ENCODE measurements at regions not wholly inside any gene's neighbourhood (a gene's known extent, or its start where the extent isn't known, plus 50 kb on each side); places are given as distances from the start of the nearest gene placed in this dataset.
A peak's percentile ranks its signal among the peaks of the same experiment; 100 is the strongest.

DNA sequence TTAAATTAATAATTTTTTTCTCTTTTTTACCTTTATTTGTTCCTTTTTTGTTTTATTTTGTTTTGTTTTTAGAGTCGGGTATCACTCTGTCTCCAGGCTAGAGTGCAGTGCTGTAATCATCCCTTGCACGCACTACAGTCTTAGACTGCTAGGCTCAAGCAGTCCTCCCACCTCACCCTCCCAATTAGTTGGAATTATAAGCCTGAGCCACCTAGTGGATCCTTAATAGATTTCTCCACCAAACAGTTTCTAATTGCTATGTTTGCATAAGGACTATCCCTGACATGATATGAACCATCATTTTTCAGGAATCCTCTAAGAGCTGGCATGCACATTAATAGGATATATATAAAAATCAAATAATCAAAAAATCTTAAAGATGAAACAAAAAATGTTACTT lies 993.2 kb downstream of the OTOL1 start:
- H3K4me3 ChIP-seq (ENCODE audit: low read depth, low read length) = no peak overlapping the region
- TF ChIP-seq, protein P1, sequence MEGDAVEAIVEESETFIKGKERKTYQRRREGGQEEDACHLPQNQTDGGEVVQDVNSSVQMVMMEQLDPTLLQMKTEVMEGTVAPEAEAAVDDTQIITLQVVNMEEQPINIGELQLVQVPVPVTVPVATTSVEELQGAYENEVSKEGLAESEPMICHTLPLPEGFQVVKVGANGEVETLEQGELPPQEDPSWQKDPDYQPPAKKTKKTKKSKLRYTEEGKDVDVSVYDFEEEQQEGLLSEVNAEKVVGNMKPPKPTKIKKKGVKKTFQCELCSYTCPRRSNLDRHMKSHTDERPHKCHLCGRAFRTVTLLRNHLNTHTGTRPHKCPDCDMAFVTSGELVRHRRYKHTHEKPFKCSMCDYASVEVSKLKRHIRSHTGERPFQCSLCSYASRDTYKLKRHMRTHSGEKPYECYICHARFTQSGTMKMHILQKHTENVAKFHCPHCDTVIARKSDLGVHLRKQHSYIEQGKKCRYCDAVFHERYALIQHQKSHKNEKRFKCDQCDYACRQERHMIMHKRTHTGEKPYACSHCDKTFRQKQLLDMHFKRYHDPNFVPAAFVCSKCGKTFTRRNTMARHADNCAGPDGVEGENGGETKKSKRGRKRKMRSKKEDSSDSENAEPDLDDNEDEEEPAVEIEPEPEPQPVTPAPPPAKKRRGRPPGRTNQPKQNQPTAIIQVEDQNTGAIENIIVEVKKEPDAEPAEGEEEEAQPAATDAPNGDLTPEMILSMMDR (IDR thresholded peaks at IDR 0.05; ENCODE audit: insufficient read depth, low read length) = no peak
- DNase-seq (ENCODE audit: low read depth) = no peak

DNA sequence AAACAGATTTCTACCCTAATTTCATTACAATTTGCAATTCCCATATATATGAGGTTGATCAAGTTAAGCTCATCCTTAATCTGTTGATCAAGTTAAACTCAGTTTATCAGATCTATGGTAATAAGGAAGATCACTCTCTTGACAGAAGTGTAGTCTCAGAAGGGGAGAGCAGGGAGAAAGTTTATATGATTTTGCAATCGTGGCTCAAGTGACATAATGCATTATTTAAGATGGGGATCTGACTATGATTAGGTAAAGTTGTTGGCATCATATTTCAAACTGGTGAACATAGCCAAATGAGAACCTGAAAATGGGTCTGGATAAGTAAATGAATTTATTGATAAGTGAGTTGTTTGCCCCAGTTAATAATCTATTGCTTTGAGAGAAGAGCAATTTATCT lies 995.3 kb downstream of the OTOL1 start:
- peak; percentile 7 for DNase-seq (ENCODE audit: low read depth)
- TF ChIP-seq, protein P1 (IDR thresholded peaks at IDR 0.05; ENCODE audit: insufficient read depth, low read length) = no peak
- no peak overlapping the region for H3K4me3 ChIP-seq (ENCODE audit: low read depth, low read length)

DNA sequence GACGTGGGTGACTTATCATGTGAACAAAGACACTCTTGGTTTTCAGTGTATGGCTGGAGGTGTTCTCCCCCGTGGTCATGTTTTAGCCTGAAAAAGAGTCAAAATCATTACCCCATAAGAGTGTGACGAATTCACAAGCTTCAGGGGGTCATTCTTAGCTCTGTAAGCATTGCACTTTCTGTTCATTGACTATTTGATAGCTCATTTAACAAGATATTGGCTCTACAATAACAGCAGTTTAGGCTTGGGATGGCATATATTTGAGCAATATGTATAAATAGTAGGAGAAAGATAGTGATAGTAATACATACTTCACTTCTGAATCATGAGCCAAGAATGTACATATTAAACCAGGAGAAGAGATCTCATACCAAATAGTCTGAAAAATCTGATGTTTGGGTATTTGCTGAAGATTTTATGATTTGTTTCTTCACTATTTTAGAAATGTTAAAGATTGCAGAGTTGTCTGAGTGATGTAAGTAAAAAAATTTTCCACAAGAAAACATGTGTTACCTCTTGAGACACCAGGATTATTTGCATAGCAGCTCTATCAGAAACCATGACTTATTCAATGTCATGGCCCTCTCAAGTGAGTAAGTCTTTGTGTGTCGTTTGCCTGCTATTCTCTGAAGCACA lies 996.0 kb downstream of the OTOL1 start:
- H3K4me3 ChIP-seq (ENCODE audit: low read depth, low read length) = no peak overlapping the region
- DNase-seq (ENCODE audit: low read depth) = peak; percentile 67
- TF ChIP-seq, protein P1 (IDR thresholded peaks at IDR 0.05; ENCODE audit: insufficient read depth, low read length) = no peak

DNA sequence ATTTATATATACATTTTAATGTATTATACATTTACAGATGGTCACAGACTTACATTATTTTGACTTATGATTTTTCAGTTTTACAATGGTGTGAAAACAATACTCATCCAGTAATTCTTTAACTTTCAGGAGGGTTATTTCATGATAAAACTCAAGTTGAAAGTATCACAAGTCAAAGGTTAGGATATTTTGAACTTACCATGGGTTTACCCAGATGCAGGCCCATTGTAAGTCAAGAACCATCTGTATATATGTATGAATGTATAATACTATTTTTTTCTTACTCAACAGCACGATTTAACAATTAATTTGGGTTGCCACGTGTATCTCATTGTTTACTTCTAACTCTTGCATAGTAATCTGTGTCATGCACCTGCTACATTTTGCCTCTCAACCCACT lies 1002.0 kb downstream of the OTOL1 start:
- no peak overlapping the region for H3K4me3 ChIP-seq (ENCODE audit: low read depth, low read length)
- TF ChIP-seq, protein P1 (IDR thresholded peaks at IDR 0.05; ENCODE audit: insufficient read depth, low read length) = no peak
- DNase-seq (ENCODE audit: low read depth) = no peak

DNA sequence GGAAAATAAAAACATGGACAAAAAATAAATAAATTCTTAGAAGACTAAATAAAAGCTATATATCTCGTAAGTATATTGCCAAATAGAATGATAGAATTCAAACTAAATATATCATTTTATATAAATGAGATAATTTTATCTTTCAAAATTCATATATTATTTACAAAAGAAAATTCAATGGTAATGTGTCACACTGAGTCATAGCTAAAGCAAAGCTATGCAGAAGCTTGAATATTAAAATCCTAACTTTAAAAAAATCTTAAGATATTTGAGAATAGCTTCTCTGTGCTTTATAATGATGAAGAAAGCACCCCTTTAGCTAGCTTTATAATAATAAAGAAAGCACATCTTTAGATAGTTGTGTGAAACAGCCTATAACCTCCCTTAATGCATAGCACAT lies 1010.8 kb downstream of the OTOL1 start:
- DNase-seq (ENCODE audit: low read depth) = no peak

DNA sequence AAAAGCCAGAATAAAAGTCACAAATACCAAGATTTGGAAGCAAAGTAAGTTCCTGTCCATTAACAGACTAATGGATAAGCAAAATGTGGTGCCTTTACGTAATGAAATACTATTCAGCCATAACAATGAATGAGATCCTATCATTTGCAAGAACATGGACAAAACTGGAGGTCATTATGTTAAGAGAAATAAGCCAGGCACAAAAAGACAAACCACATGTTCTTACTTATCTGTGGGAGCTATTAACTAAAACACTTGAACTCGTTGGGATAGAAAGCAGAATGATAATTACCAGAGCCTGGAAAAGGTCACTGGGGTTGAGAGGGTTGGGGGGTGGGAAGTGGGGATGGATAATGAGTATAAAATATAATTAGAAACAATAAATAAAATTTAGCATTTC lies 1015.9 kb downstream of the OTOL1 start:
- TF ChIP-seq, protein P1 (IDR thresholded peaks at IDR 0.05; ENCODE audit: insufficient read depth, low read length) = no peak
- no peak overlapping the region for H3K4me3 ChIP-seq (ENCODE audit: low read depth, low read length)
- DNase-seq (ENCODE audit: low read depth) = no peak

More for the DNA sequence above, 1010.8 kb downstream of the OTOL1 start:
- TF ChIP-seq, protein P1 (IDR thresholded peaks at IDR 0.05; ENCODE audit: insufficient read depth, low read length) = no peak
- no peak overlapping the region for H3K4me3 ChIP-seq (ENCODE audit: low read depth, low read length)

DNA sequence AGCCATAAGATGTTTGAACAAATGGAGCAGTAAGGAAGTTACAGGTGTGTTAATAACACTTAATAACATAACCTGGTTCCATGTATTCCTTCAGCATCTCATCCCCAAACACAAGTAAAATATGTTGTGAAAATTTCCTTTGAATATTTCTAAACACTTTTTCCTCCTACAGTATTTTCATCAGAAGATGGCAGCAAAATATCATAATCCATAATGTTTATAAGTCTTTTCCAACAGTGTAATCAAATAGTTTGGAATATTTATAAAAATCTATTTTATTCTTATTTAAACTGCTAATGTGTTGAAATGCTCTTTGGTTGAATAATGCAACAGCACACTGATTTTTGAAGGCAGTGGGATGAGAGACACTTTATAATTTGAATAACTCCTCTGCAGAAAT lies 1020.5 kb downstream of the OTOL1 start:
- DNase-seq (ENCODE audit: low read depth) = peak; percentile 4
- H3K4me3 ChIP-seq (ENCODE audit: low read depth, low read length) = no peak overlapping the region
- TF ChIP-seq, protein P1 (IDR thresholded peaks at IDR 0.05; ENCODE audit: insufficient read depth, low read length) = no peak

All from fibroblast of the aortic adventitia (primary cell).